Cerebellar cortex (tissue), 1 donor: ENCODE measurements at regions not wholly inside any gene's neighbourhood (a gene's known extent, or its start where the extent isn't known, plus 50 kb on each side); places are given as distances from the start of the nearest gene placed in this dataset.
"Not testable (repeated sequence)": the region's sequence is repeated elsewhere in the genome, so short reads cannot be mapped to it uniquely, and the experiment has no call there.

ENCODE experiments used
- DNase-seq: peaks from one replicate; pipeline ENCODE4 v3.0.0-alpha.2; 2015; ENCODE audit warnings: low spot score

- no peak for DNase-seq
Observed at GRCh38 chrX:122363112-122363795, 820.8 kb upstream of the GRIA3 start.

GRCh38 chrX:122375533-122375932, 808.5 kb upstream of the GRIA3 start:
- DNase-seq, result not testable (repeated sequence)

DNA sequence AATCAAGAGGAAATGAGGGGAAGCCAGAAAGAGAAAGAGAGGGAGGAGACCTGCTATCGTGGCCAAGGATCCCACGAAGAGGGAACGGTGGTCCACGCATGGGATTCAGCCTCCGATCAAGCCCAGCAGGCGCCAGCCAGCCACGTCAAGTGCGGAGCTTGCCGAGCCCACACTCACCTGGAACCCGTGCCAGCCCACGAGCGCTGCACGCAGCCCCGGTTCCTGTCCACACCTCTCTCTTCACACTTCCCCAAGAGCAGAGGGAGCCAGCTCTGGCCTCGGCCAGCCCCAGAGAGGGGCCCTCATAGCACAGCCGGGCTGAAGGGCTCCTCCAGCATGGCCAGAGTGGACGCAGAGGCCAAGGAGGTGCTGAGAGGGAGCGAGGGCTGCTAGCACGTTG, 795.1 kb upstream of the GRIA3 start:
- DNase-seq, result no peak

DNA sequence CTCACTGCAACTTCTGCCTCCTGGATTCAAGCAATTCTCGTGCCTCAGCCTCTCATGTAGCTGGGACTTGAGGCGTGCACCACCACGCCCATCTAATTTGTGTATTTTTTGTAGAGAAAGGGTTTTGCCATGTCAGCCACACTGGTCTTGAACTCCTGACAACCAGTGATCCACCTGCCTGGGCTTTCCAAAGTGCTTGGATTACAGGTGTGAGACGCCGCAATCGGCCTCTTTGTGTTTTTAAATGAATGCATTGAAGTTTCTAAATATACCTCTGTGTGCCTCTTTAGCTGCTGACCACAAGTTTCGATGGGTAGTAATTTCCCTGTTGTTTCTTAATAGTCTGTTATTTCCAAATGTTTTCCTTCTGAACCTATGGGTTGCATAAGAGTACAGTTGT, 765.3 kb upstream of the GRIA3 start:
- no peak for DNase-seq

DNA sequence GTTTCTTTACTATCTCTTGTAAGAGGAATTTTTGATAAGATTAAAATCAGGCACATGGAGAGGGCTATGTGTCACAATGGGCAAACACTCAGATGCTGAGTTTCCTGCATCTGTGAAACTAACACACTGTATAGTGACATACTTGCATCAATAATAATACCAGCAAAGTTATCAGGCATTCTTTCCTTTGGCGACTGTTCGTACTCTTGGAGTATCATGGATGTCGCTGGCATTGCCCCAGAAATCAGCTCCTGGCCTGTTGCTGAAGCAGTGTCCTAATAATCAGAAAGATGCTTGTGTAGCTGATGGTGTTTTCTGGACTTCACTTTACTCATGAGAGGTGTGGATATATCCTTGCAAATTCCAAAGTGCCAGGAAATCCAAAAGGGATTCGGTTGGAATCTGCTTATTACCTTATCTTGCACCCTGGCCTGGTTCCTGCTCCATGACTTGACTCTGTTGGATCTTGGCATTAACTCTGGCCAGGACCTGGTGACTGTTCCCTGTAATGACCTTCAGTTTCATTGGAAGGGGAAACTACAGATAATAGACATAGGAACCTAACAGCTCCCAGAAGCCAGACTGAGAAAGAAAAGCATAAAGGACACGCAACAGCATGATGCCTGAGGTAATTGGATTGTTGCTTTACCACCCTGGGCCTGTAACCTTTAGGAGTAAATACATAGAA, 762.5 kb upstream of the GRIA3 start:
- no peak for DNase-seq

GRCh38 chrX:122422547-122422946, 761.5 kb upstream of the GRIA3 start:
- no peak for DNase-seq

DNA sequence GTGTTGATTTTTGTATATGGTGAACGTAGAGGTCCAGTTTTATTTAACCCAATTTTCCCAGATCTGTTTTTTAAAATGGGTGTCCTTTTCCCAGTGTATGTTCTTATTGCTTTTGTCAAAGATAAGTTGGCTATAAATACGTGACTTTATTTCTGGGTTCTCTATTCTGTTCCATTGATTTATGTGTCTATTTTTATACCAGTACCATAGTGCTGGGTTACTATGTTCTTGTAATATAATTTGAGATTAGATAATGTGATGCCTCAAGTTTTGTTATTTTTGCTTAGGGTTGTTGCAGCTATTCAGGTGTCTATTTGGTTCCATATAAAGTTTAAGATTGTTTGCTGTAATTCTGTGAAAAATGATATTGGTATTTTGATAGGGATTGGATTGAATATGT, 749.1 kb upstream of the GRIA3 start:
- no peak for DNase-seq

GRCh38 chrX:122439831-122440230, 744.2 kb upstream of the GRIA3 start:
- no peak for DNase-seq

DNA sequence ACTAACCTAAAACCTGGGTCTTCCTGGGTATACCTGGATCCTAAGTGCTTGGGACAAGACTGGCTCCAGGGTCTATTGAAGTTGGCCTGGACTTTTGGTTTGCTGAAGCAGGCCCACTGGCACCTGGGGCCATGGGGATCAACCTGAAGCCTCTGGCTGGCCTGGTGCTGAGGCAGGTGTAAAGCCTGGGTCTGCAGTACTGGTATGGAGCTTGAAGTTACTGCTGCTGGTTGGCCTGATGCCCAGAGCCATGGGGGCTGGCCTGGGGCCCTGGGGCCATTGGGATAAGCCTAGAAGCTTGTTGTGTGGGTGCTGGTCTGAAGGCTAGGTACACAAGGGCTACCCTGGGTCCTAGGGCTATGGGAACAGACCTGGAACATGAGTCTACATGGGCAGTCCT, 743.2 kb upstream of the GRIA3 start:
- no peak for DNase-seq

DNA sequence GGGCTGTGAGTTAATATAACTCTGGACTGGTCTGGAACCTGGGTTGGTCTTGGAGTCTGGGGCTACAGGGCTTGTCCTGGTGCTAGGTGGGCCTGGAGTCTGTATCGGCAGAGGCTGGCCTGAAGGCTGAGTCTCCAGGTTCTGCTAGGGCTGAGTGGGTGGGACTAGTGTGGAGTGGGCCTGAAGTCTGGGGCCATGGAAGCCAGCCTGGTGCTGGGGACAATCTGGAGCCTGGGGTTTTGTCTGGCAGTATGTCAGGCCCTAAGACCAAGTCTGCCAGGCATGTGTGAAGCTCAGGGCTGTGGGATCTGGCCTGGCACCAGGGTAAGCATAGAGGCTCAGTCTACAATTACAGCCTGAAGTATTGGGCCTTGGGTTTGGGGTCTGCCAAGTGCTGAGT, 742.6 kb upstream of the GRIA3 start:
- DNase-seq, result no peak

DNA sequence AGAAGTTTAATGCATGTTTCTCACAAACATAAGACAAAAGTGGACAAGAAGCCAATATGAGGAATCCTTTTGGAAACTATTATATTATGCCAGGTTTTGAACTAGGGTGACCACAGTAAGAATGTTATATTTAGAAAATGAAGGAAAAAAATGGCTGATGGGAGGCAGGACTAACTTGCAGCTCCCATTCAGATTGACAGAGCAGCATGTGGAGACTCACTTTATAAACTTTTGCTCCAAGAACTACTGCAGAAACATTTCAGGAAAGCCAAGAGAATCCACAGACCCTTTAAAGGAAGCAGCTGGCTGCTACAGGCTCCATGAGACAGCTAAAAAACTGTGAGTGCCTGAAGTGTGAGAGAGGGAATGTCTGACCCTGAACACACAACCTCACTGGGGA, 738.6 kb upstream of the GRIA3 start:
- DNase-seq, result no peak

GRCh38 chrX:122464341-122464740, 719.7 kb upstream of the GRIA3 start:
- DNase-seq, result peak; percentile 6

- no peak for DNase-seq
Observed at GRCh38 chrX:122475306-122475705, 708.8 kb upstream of the GRIA3 start.

DNA sequence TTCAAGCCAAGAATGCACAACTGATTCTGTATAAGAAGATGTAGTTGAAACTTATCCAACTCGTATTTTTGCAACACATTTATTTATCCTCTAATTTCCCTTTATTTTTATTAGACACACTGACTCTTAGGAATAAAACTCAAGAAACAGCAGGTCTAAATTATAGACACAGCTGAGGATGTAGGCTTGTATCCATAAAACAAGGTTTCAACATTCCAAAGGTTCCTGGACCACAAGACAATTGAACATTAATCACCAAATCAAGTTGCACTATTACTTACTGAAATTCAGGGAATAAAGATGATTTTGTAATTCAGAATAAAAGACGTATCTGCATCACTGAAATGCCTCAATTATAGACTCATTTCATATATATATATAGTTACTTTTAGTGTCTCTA, 683.5 kb upstream of the GRIA3 start:
- no peak for DNase-seq

DNA sequence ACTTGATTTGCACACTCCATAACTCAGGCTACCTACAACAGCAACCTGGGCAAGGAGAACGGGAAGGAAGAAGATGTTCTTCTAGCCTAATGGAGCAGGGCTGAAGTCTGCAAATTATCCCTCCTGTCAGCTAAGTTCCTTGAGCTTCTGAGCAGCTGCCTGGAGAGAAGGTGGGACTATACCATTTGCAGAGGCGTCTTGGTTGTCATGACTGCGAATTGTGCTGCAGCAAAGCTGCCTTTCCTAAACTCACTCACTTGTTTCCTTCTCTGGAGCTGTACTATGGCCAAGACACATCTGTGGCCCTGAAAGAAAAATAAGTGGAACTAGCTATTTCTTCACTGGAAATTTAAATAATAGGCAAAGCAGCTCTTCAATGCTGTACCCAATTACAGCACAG, 682.4 kb upstream of the GRIA3 start:
- DNase-seq, result no peak

DNA sequence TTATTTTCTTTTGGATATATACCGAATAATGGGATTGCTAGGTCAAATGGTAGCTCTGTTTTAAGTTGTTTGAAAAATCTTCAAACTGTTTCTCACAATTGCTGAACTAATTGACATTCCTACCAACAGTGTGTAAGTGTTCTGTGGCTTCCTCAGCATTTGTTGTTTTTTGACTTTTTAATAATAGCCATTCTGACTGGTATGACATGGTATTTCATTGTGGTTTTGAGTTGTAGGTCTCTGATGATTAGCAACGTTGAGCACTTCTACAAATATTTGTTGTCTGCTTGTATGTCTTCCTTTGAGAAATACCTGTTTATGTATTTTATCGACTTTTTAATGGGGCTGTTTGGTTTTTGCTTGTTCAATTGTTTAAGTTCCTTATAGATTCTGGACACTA, 680.1 kb upstream of the GRIA3 start:
- DNase-seq, result no peak

GRCh38 chrX:122512561-122513072, 671.5 kb upstream of the GRIA3 start:
- no peak for DNase-seq

GRCh38 chrX:122517786-122518185, 666.3 kb upstream of the GRIA3 start:
- DNase-seq, result no peak

DNA sequence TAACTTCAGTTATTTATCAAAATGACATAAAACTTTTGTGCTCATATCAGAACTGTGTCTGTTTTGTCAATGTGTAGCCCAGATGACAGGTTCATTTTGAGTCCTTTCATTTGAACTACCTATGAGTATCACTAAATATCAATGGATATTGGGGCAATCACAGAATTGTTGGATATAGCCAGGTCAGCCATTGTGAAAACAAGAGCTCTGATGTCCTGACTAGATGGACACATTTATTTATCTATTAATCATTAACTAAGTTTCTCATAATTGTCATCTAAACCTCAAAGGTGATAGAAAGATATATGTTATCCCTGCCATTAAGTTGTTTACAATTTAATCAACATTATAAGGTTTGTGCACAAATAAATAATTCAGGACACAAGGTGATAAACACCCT, 638.3 kb upstream of the GRIA3 start:
- DNase-seq, result no peak

- no peak for DNase-seq
Observed at GRCh38 chrX:122546269-122546668, 637.8 kb upstream of the GRIA3 start.

GRCh38 chrX:122552286-122552800, 631.7 kb upstream of the GRIA3 start:
- no peak for DNase-seq

- no peak for DNase-seq
Observed at GRCh38 chrX:122555925-122556324, 628.2 kb upstream of the GRIA3 start.

GRCh38 chrX:122565952-122566351, 618.1 kb upstream of the GRIA3 start:
- DNase-seq, result no peak

DNA sequence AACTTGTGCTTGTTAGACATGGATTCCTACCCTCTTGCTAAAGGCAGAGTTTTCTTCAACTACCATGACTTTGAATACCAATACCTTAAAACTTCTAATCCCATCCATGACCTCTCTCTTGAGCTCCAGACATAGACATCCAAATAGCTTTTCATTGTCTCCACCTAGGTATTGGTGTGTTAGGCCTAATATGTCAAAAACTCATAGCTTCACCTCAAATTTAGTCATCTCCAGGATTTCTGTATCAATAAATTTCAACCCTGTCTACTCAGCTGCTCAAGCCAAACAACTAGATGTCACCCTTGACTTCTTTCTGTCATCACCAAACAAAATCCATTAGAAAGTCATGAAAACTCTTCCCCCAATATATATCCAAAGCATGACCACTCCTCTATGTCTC, 617.7 kb upstream of the GRIA3 start:
- no peak for DNase-seq
